ENCODE measurements at regions not wholly inside any gene's neighbourhood (a gene's known extent, or its start where the extent isn't known, plus 50 kb on each side); places are given as distances from the start of the nearest gene placed in this dataset.

- POLR2A ChIA-PET = interaction anchor here (0.6 kb wide), 1 partner anchor 52 kb away, joined by 3 read pairs; the partner anchor contains the start of gene CDKN2AIP
Observed at GRCh38 chr4:183392377-183392776, 52.1 kb upstream of the CDKN2AIP start.

GRCh38 chr4:183393446-183393845, 51.0 kb upstream of the CDKN2AIP start:
- no peak for FAIRE-seq
- CTCF ChIA-PET = no interaction called here
- WGBS (ENCODE audit: missing lambda C conversion rate) = 69% methylated on average over 4 of the region's 5 CpGs

More at GRCh38 chr4:183392377-183392776, 52.1 kb upstream of the CDKN2AIP start:
- 75% methylated on average over 3 of the region's 3 CpGs for WGBS (ENCODE audit: missing lambda C conversion rate)
- Histone ChIP-seq H3K9me3 (no peaks in the 10 kb centered on the region), H3K27ac (no peak overlapping the region), H3K4me3 (no peak overlapping the region), H3K4me2 (no peak overlapping the region), H3K4me1 (no peaks in the 10 kb centered on the region)
- CTCF ChIA-PET = no interaction called here
- ATAC-seq (no peak), DNase-seq (ENCODE audit: low read depth in 1 of 2, low spot score in 1 of 2) (no peak), FAIRE-seq (no peak)
- no peak for TF ChIP-seq NFE2L2 (conservative IDR thresholded peaks at IDR 0.05; ENCODE audit: low read length)
- TF ChIP-seq SREBF2 (IDR thresholded peaks at IDR 0.05) = no peak

GRCh38 chr4:183394166-183394951, 50.1 kb upstream of the CDKN2AIP start:
- no peak overlapping the region for H3K27ac ChIP-seq
- DNase-seq (ENCODE audit: low read depth in 1 of 2, low spot score in 1 of 2) (no peak), ATAC-seq (no peak), FAIRE-seq (no peak)
- WGBS (ENCODE audit: missing lambda C conversion rate) = 83% methylated on average over 15 of the region's 19 CpGs
- H3K9me3 ChIP-seq = no peaks in the 10 kb centered on the region
- no peak overlapping the region for H3K4me2 ChIP-seq
- CTCF ChIA-PET = interaction anchor here (2.3 kb wide), 1 partner anchor 13 kb away, joined by 13 read pairs; no protein-coding TSS in a partner anchor
- H3K4me3 ChIP-seq = no peak overlapping the region
- peaks cover 4% of the 10 kb centered on the region; the same call in 1 of the 3 replicates for H3K4me1 ChIP-seq
- TF ChIP-seq HOXB5 (CRISPR knock-in tag; IDR thresholded peaks at IDR 0.05) (no peak), POLR2AphosphoS2 (conservative IDR thresholded peaks at IDR 0.05; ENCODE audit: low read length) (no peak), HMGXB4 (CRISPR knock-in tag; IDR thresholded peaks at IDR 0.05; ENCODE audit: borderline replicate concordance) (no peak), FOSB (CRISPR knock-in tag; IDR thresholded peaks at IDR 0.05) (no peak), MAX (IDR thresholded peaks at IDR 0.05) (no peak), RAD21 (conservative IDR thresholded peaks at IDR 0.05 in 1 of 2, IDR thresholded peaks at IDR 0.05 in 1 of 2) (no peak)
- POLR2A ChIA-PET = no interaction called here

More at GRCh38 chr4:183393446-183393845, 51.0 kb upstream of the CDKN2AIP start:
- Histone ChIP-seq H3K4me1 (peaks cover 4% of the 10 kb centered on the region; the same call in 1 of the 3 replicates), H3K27ac (no peak overlapping the region), H3K4me2 (no peak overlapping the region), H3K9me3 (no peaks in the 10 kb centered on the region), H3K4me3 (no peak overlapping the region)
- DNase-seq (ENCODE audit: low read depth in 1 of 2, low spot score in 1 of 2) (no peak), ATAC-seq (no peak)
- POLR2A ChIA-PET = no interaction called here
- TF ChIP-seq RAD21 (conservative IDR thresholded peaks at IDR 0.05 in 1 of 2, IDR thresholded peaks at IDR 0.05 in 1 of 2) (no peak), MYC (IDR thresholded peaks at IDR 0.05; ENCODE audit: borderline replicate concordance, low read length) (no peak)
